Astrocyte (in vitro differentiated cells and primary cell): ENCODE measurements at regions not wholly inside any gene's neighbourhood (a gene's known extent, or its start where the extent isn't known, plus 50 kb on each side); places are given as distances from the start of the nearest gene placed in this dataset.

Experiments used
- DNase-seq: peaks from one replicate; pipeline ENCODE4 v3.0.0-alpha.2; 2010; ENCODE audit warnings: low read depth
- FAIRE-seq: peaks from 2 replicates; lab custom pipeline; 2011; peaks lifted over from hg19 to GRCh38; lab: Jason Lieb, UNC
- H2AFZ ChIP-seq: 2 replicates; pipeline ENCODE4 v1.6.0; 2012; ENCODE audit warnings: low read depth, low read length, inconsistent platforms
- H3K27ac ChIP-seq: 2 replicates; pipeline ENCODE4 v1.5.1; 2011; ENCODE audit warnings: low read depth, low read length, inconsistent platforms
- H3K27me3 ChIP-seq: 2 replicates; pipeline ENCODE4 v1.6.0; 2011; ENCODE audit warnings: low read length, inconsistent platforms; ENCODE audit not compliant: insufficient read depth
- H3K36me3 ChIP-seq: 2 replicates; pipeline ENCODE4 v1.5.1; 2011; ENCODE audit warnings: low read length, inconsistent platforms; ENCODE audit not compliant: insufficient read depth
- H3K4me1 ChIP-seq: 2 replicates; pipeline ENCODE4 v1.5.1; 2011; ENCODE audit warnings: low read length, inconsistent platforms; ENCODE audit not compliant: insufficient read depth
- H3K4me2 ChIP-seq: 2 replicates; pipeline ENCODE4 v1.6.0; 2012; ENCODE audit warnings: low read length, inconsistent platforms
- H3K4me3 ChIP-seq: 2 replicates; pipeline ENCODE4 v1.5.1; 2011; ENCODE audit warnings: low read depth, mild to moderate bottlenecking, low read length, inconsistent platforms; ENCODE audit not compliant: insufficient read depth
- H3K79me2 ChIP-seq: 2 replicates; pipeline ENCODE4 v1.6.0; 2012; ENCODE audit warnings: mild to moderate bottlenecking, low read length, inconsistent platforms; ENCODE audit not compliant: insufficient read depth
- H3K9ac ChIP-seq: 2 replicates; pipeline ENCODE4 v1.6.0; 2012; ENCODE audit warnings: mild to moderate bottlenecking, low read length, inconsistent platforms
- H3K9me3 ChIP-seq: 2 replicates; pipeline ENCODE4 v1.5.1; 2012; ENCODE audit warnings: low read depth, mild to moderate bottlenecking, low read length, inconsistent platforms; ENCODE audit not compliant: insufficient read depth
- H4K20me1 ChIP-seq: 2 replicates; pipeline ENCODE4 v1.6.0; 2012; ENCODE audit warnings: low read length, inconsistent platforms; ENCODE audit not compliant: insufficient read depth
- H3K27ac Mint-ChIP-seq: one replicate; pipeline ENCODE4 v1.8.0; 2021; ENCODE audit warnings: mild to moderate bottlenecking, mixed read lengths; ENCODE audit not compliant: unreplicated experiment
- H3K27me3 Mint-ChIP-seq: one replicate; pipeline ENCODE4 v1.8.0; 2021; ENCODE audit warnings: low read depth, mixed read lengths; ENCODE audit not compliant: unreplicated experiment
- H3K36me3 Mint-ChIP-seq: one replicate; pipeline ENCODE4 v1.8.0; 2021; ENCODE audit warnings: low read depth, mixed read lengths; ENCODE audit not compliant: unreplicated experiment
- H3K4me1 Mint-ChIP-seq: one replicate; pipeline ENCODE4 v1.8.0; 2021; ENCODE audit warnings: low read depth, mixed read lengths; ENCODE audit not compliant: unreplicated experiment
- H3K4me3 Mint-ChIP-seq: one replicate; pipeline ENCODE4 v1.8.0; 2021; ENCODE audit warnings: mild to moderate bottlenecking, moderate library complexity, mixed read lengths; ENCODE audit not compliant: unreplicated experiment
- H3K9me3 Mint-ChIP-seq: one replicate; pipeline ENCODE4 v1.8.0; 2021; ENCODE audit warnings: mild to moderate bottlenecking, mixed read lengths; ENCODE audit not compliant: unreplicated experiment
- CTCF ChIP-seq: IDR thresholded peaks from 2 replicates; pipeline ENCODE4 v1.5.1; 2011; ENCODE audit warnings: low read depth, mild to moderate bottlenecking, inconsistent platforms, low read length, moderate library complexity; ENCODE audit not compliant: insufficient read depth
- EZH2 ChIP-seq: IDR thresholded peaks from 2 replicates; pipeline ENCODE4 v1.6.1; 2012; ENCODE audit warnings: mild to moderate bottlenecking, low read length, inconsistent platforms; ENCODE audit not compliant: insufficient read depth

- no peaks in the 10 kb centered on the region for H3K27me3 Mint-ChIP-seq
- FAIRE-seq, result no peak
- no peak overlapping the region for H3K27ac Mint-ChIP-seq
- Histone ChIP-seq H3K4me2 (no peak overlapping the region), H2AFZ (no peak overlapping the region), H3K9me3 (no peaks in the 10 kb centered on the region), H3K27ac (no peak overlapping the region), H3K27me3 (no peaks in the 10 kb centered on the region), H3K4me3 (no peak overlapping the region), H4K20me1 (no peaks in the 10 kb centered on the region), H3K9ac (no peak overlapping the region), H3K36me3 (no peaks in the 10 kb centered on the region), H3K4me1 (peaks cover 10% of the 10 kb centered on the region), H3K79me2 (no peaks in the 10 kb centered on the region)
- H3K4me1 Mint-ChIP-seq, result peaks cover 15% of the 10 kb centered on the region
- no peak for DNase-seq
- no peak for TF ChIP-seq CTCF
- TF ChIP-seq EZH2, result no peak
- no peak overlapping the region for H3K4me3 Mint-ChIP-seq
- no peaks in the 10 kb centered on the region for H3K36me3 Mint-ChIP-seq
- H3K9me3 Mint-ChIP-seq, result no peaks in the 10 kb centered on the region
Measured at GRCh38 chr1:115465802-115466363, 127.8 kb upstream of the NGF start.

DNA sequence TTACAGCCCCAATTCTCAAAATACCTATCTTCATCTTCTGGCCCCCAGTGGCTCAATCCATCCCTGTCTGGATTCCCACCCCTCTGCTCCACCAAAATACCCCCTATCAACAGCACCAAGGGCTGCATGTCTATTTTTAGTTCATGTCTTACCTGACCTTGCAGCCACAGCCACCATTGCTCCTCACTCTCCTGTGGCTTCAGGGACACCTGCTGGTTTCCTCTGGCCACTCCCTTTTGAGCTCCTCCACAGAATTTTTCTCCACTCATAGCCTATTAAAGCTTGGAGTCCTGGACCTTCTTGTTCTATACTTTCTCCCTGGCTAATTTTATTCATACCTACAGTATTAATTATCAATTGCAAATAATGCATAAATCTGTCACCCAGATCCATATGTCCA, 125.3 kb upstream of the NGF start:
- Histone ChIP-seq H3K4me1 (no peaks in the 10 kb centered on the region), H3K36me3 (no peaks in the 10 kb centered on the region), H3K4me2 (no peak overlapping the region), H4K20me1 (no peaks in the 10 kb centered on the region), H2AFZ (no peak overlapping the region), H3K27ac (no peak overlapping the region), H3K4me3 (no peak overlapping the region), H3K9me3 (no peaks in the 10 kb centered on the region), H3K9ac (no peak overlapping the region), H3K27me3 (no peaks in the 10 kb centered on the region), H3K79me2 (no peaks in the 10 kb centered on the region)
- peaks cover 6% of the 10 kb centered on the region for H3K27me3 Mint-ChIP-seq
- H3K4me1 Mint-ChIP-seq, result peaks cover 5% of the 10 kb centered on the region
- no peak overlapping the region for H3K27ac Mint-ChIP-seq
- no peak for TF ChIP-seq EZH2
- no peak for TF ChIP-seq CTCF
- H3K4me3 Mint-ChIP-seq, result no peak overlapping the region
- DNase-seq (no peak), FAIRE-seq (no peak)
- H3K9me3 Mint-ChIP-seq, result no peaks in the 10 kb centered on the region
- H3K36me3 Mint-ChIP-seq, result no peaks in the 10 kb centered on the region

DNA sequence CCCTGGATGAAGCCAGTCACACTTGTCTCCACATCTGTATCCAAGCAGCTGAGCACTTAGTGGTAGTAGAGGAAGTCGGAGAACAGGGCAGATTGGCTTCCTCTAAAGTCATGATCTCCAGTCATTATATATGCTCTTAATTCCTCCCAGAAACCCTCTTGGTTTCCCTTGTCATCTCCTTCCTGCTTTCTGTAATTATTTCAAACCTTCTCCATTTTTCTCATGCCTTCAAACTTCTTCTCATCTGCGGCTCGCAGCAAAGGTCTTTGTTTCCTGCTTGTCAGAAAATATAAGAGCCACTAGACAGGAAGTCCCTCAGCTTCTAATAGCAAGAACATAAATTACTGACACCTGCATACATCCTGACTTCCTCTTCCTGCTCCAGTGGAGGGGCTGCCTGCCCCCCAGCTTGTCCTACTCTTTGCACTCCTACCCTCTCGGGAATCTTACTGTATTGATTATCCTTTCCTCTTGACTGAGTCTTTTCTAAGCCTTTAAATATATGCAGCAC, 124.6 kb upstream of the NGF start:
- no peaks in the 10 kb centered on the region for H3K27me3 ChIP-seq
- H2AFZ ChIP-seq, result no peak overlapping the region
- H3K4me2 ChIP-seq, result no peak overlapping the region
- no peak for DNase-seq
- FAIRE-seq, result no peak
- Mint-ChIP-seq H3K4me1 (peaks cover 5% of the 10 kb centered on the region), H3K27ac (no peak overlapping the region), H3K36me3 (no peaks in the 10 kb centered on the region), H3K9me3 (no peaks in the 10 kb centered on the region), H3K4me3 (no peak overlapping the region), H3K27me3 (peaks cover 6% of the 10 kb centered on the region)
- no peaks in the 10 kb centered on the region for H3K36me3 ChIP-seq
- H4K20me1 ChIP-seq, result no peaks in the 10 kb centered on the region
- H3K4me1 ChIP-seq, result no peaks in the 10 kb centered on the region
- no peak for TF ChIP-seq CTCF
- no peak for TF ChIP-seq EZH2
- no peak overlapping the region for H3K9ac ChIP-seq
- no peak overlapping the region for H3K4me3 ChIP-seq
- no peak overlapping the region for H3K27ac ChIP-seq
- H3K79me2 ChIP-seq, result no peaks in the 10 kb centered on the region
- no peaks in the 10 kb centered on the region for H3K9me3 ChIP-seq
